ENCODE measurements at regions not wholly inside any gene's neighbourhood (a gene's known extent, or its start where the extent isn't known, plus 50 kb on each side); places are given as distances from the start of the nearest gene placed in this dataset.
A peak's percentile ranks its signal among the peaks of the same experiment; 100 is the strongest.

- DNase-seq (ENCODE audit: low read depth, low spot score) = no peak
Measured at GRCh38 chr1:90558754-90559378, 158.2 kb downstream of the BARHL2 start.

- DNase-seq (ENCODE audit: low read depth, low spot score) = no peak
Measured at GRCh38 chr1:90558126-90558525, 159.0 kb downstream of the BARHL2 start.

GRCh38 chr1:90557706-90558105, 159.4 kb downstream of the BARHL2 start:
- no peak for DNase-seq (ENCODE audit: low read depth, low spot score)

- peak; percentile 70 for DNase-seq (ENCODE audit: low read depth, low spot score)
Measured at GRCh38 chr1:90550626-90551406, 166.3 kb downstream of the BARHL2 start.

GRCh38 chr1:90544356-90544755, 172.7 kb downstream of the BARHL2 start:
- DNase-seq (ENCODE audit: low read depth, low spot score) = no peak

GRCh38 chr1:90537606-90538362, 179.3 kb downstream of the BARHL2 start:
- no peak for DNase-seq (ENCODE audit: low read depth, low spot score)

GRCh38 chr1:90534663-90535295, 182.3 kb downstream of the BARHL2 start:
- no peak for DNase-seq (ENCODE audit: low read depth, low spot score)

- no peak for DNase-seq (ENCODE audit: low read depth, low spot score)
Measured at GRCh38 chr1:90534116-90534515, 183.0 kb downstream of the BARHL2 start.

GRCh38 chr1:90526954-90527353, 190.1 kb downstream of the BARHL2 start:
- no peak for DNase-seq (ENCODE audit: low read depth, low spot score)

- DNase-seq (ENCODE audit: low read depth, low spot score) = no peak
Measured at GRCh38 chr1:90522432-90522831, 194.7 kb downstream of the BARHL2 start.

- no peak for DNase-seq (ENCODE audit: low read depth, low spot score)
Measured at GRCh38 chr1:90513956-90514355, 203.1 kb downstream of the BARHL2 start.

GRCh38 chr1:90512441-90512840, 204.7 kb downstream of the BARHL2 start:
- no peak for DNase-seq (ENCODE audit: low read depth, low spot score)

GRCh38 chr1:90510143-90510542, 207.0 kb downstream of the BARHL2 start:
- DNase-seq (ENCODE audit: low read depth, low spot score) = no peak

- no peak for DNase-seq (ENCODE audit: low read depth, low spot score)
Measured at GRCh38 chr1:90509225-90510048, 207.7 kb downstream of the BARHL2 start.

- DNase-seq (ENCODE audit: low read depth, low spot score) = no peak
Measured at GRCh38 chr1:90508376-90509167, 208.5 kb downstream of the BARHL2 start.

- no peak for DNase-seq (ENCODE audit: low read depth, low spot score)
Measured at GRCh38 chr1:90507173-90507572, 209.9 kb downstream of the BARHL2 start.

GRCh38 chr1:90505806-90506205, 211.3 kb downstream of the BARHL2 start:
- no peak for DNase-seq (ENCODE audit: low read depth, low spot score)

- DNase-seq (ENCODE audit: low read depth, low spot score) = no peak
Measured at GRCh38 chr1:90504509-90504908, 212.6 kb downstream of the BARHL2 start.

GRCh38 chr1:90502696-90503095, 214.4 kb downstream of the BARHL2 start:
- peak; percentile 35 for DNase-seq (ENCODE audit: low read depth, low spot score)

- DNase-seq (ENCODE audit: low read depth, low spot score) = no peak
Measured at GRCh38 chr1:90502194-90502593, 214.9 kb downstream of the BARHL2 start.

Data from iPS DF 19.7 (cell line).